NCI-H1694 treated with DMSO at 0.1 percent for 48 hours (cell line): ENCODE measurements at regions not wholly inside any gene's neighbourhood (a gene's known extent, or its start where the extent isn't known, plus 50 kb on each side); places are given as distances from the start of the nearest gene placed in this dataset.
"Not testable (repeated sequence)": the region's sequence is repeated elsewhere in the genome, so short reads cannot be mapped to it uniquely, and the experiment has no call there.

Source experiments
- DNase-seq: peaks from one replicate; lab custom pipeline; 2025; lab: John Stamatoyannopoulos, UW

DNA sequence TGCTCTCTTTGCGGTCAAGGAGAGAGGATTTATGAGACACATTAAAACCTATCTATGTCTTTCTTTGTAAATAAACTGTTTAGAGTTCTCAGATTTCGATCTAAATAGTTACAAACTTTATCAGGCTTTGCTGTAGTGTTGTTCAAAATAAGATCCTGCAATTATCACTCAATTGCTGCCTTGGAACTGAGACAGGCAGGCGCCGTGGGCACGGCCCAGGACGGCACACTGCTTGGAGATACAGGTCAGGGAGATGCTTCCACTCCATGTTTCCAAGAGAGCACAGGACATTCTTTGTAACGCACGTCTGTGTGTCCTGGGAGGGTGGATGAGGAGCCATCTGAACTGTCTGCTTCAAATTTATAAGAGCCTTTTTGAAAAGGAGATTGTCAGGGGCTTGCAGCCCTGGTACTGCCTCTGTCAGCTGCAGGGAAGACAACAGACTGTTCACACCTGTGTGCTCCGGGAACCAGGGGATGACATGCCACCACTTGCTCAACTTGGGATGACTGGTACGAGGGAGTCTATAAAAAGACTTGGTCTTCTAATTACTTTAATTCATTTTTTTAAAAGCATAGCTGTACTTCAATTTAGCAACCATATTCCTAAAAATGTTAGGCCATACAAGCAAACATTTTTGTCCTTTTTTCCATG, 472.9 kb upstream of the RUNX1 start:
- DNase-seq, result no peak

DNA sequence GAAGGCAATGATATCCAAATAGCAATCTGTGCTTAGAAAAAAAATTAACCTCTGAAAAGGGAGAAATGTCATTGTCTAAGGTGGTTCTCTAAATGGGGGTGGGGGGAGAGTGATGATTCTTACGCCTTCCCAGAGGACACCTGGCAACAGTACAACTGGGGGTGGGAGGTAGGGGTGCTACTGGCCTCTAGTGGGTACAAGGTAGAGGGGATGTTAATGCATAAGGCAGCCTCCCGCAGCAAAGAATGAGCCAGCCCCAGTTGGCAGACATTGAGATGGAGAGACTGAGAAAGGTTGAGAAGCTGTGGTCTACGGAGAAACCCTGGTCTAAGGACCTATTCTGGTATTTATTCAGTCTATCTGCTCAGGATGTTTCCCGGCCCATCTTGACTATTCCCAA, 472.2 kb upstream of the RUNX1 start:
- DNase-seq, result no peak

DNA sequence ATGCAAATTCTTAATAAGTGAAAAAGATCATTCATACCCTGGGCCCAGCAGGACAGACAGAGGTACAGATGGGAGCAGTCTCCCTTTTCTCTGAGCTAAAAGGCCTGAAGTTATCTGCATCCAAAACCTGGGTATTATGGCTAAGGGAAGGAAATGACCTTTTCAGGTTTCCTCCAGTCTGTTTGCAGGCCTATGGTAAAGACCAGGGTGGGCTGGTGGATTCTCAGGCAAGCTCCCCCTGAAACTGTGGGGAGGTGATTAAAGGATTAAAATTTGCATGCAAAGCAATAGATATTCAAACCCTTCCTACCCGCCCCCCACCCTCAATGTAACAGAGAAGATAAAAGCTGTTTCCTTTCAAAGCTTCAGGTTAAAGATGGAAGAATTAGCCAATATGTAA, 471.8 kb upstream of the RUNX1 start:
- DNase-seq, result no peak

DNA sequence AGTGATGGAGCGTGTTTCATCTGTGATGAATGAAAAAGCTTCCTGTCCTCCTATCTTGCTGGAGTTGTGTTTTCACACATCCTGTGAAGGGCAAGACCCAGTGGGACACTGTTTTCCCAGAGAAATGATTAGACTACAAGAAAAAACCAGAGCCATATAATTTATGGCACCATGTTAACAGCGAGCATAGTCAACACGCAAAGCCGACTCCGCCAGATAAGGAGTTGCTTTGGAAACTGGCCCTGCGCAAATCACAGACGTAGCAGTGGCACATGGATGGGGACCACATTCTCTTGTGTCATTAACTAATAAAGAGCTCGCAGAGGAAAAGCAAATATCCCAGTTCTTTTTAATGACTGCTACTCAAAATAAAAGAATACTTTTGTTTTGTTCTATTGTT, 471.2 kb upstream of the RUNX1 start:
- no peak for DNase-seq

DNA sequence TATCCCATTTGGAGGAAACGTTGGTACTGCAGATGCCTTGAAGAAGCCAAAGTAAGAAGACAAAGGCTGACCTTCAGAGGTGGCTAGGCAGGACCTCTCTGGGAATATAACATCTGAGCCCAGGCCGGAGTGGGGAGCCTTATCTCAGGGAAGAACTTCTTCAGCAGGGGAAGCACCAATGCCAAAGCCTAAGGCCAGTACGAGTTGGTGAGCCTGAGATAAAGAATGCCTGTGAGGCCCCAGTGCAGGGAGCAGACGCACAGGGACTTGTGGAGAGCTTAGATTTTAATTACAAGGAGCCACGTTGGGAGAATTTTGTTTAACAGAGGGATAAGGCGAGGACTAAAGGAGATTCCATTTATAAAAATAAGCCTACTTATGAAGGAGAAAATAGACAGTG, 468.8 kb upstream of the RUNX1 start:
- no peak for DNase-seq

DNA sequence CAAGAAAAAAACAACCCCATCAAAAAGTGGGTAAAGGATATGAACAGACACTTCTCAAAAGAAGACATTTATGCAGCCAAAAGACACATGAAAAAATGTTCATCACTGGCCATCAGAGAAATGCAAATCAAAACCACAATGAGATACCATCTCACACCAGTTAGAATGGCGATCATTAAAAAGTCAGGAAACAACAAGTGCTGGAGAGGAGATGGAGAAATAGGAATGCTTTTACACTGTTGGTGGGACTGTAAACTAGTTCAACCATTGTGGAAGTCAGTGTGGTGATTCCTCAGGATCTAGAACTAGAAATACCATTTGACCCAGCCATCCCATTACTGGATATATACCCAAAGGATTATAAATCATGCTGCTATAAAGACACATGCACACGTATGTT, 467.2 kb upstream of the RUNX1 start:
- DNase-seq, result not testable (repeated sequence)

DNA sequence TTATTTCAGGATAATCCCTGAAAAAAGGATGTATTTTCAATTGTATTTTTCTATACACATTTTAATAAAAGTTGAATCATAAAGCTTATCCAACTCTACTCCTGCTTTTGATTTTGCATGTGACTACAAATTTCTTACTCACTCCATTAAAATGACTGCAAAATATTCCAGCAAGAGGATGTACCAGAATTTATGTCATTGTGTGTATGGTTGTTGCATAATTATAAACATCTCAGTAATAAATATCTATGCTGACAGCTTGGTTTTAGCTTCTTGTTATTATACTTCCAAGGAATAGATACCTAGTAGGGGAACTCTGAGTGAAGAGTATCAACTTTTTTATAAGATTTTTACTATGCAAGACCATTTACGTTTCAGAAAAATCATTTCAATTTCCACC, 463.2 kb upstream of the RUNX1 start:
- no peak for DNase-seq

DNA sequence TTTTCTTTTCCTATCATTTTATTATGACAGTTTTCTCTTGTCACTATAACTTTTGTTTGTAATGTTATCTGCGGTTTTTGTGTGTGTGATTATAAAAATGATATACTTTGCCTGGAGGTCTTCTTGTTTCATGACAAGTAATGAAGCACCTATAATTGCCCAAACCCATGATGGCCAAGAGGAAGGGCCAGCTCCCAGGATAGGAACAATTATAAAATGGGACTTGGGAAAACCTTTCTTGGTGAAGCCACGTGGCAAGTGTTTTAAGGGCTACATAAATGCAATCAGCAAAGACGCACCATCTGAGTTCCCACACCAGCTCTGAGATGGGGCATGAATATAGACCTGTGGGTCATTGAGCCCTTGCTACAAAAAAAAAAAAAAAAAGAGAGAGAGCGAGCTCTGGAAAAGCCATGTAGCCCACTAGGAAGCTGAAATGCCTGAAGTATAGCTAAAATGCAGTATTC, 462.6 kb upstream of the RUNX1 start:
- no peak for DNase-seq

DNA sequence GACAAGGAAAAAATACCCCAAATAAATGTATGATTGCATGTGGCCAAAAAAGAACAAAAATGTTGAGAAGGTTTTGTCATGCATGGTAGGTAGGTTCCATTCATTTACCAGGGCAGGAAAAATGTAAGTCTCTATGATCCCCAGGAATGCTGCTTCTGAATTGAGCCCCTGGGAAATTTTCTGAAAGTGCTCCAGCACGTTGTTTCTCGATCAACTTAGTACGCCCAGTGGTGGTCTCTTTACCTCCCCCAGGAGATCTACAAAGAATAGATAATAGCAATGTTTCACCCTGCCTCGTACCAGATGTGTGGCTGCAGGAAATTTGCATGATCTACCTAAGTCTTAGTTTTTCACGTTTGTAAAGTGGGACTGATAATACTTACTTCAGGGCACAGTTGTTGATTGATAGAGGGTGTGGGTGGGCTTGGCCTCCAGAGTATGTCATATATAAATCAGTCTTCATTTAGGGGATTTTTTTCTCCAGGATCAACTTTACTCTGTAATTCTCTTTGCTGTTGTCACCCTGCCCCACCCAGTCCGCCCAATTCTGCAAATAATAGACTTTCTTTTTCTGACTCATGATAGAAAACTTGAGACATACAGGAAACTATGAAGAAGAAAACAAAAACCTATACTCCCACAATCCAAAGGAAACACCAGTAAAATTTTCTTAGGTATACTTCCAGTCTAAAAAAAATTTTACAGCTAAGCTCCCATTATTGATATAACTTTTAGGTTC, 462.0 kb upstream of the RUNX1 start:
- DNase-seq, result no peak

DNA sequence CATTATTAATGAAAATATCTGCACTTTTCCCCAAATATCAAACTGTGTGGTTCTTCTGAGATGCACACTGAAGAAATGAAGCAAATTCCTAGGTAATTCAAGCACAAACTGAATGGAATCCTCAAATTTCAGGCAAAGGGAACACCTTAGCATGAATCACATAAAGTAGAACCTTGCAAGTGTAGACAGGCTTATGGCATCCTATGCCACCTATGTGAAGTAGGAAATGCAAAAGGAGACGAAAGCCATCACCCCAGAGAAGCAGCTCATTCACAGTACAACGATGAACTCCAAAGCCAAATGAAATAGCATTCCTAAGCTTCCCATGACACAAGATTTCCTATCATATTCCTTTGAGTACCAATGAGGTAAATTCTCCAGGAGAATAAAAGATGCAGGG, 461.2 kb upstream of the RUNX1 start:
- no peak for DNase-seq

DNA sequence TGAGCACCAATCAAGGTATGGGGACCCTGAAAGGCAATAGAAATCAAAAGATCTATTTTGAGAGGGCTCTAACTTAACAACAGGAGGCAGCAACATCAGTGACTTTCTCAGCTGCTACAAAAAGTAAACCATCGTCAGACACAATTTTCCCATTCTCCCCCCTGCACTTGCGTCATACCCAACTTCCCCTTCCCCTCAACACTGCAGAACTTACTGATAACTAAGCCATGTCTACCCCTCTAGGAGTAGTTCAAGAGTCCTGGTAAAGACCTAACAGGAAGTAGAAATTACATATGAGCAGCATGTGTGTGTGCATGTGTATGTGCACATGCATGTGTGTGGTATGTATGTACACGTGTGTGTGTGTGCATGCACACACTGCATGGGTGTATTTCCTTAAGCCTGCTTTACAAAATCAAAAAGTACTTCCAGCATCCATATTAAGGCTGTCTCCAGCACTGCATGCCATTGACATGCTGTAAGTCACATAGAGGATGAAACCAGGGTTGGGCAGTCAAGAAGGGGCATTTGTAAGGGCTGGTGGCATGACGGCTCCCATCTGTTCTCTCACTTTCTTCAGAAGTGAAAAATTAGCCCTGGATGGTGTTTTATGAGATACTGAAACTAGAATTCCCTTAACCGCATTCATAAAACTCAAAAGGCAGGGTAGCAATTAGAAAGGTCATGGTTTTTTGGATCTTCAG, 460.1 kb upstream of the RUNX1 start:
- no peak for DNase-seq

DNA sequence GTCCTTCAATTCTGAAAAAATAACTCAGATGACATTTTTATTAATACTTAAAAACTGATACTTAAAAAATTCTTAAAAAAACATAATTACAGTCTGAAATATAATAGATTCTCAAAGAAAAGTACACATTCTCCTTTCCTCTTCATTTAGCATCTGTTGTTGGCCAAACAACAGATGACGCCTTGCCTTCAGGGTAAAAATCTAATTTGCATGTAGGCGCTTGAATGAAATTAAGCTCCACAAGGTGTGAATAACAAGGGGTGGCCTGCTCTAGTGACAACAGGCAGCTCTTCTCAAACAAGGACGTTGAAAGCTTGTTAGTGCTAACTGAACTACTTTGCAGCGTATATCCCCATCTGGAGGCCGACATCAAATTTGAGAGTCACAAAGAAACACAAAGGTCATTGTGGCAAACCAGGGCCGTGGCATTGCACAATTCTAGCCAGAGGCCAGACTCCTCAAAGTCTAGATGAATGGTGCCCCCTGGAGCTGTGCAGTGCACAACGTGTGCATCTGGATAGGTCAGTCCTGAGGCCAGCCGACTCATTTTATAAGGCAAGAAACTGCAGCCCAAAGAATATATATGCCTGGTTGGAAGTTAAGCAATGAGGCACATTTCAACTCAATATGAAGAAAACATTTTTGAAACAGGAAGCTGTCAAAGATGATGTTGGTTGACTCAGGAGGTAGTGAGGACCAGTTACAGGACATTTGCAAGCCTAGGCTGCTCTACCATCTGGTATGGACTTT, 459.2 kb upstream of the RUNX1 start:
- peak; percentile 18 for DNase-seq

DNA sequence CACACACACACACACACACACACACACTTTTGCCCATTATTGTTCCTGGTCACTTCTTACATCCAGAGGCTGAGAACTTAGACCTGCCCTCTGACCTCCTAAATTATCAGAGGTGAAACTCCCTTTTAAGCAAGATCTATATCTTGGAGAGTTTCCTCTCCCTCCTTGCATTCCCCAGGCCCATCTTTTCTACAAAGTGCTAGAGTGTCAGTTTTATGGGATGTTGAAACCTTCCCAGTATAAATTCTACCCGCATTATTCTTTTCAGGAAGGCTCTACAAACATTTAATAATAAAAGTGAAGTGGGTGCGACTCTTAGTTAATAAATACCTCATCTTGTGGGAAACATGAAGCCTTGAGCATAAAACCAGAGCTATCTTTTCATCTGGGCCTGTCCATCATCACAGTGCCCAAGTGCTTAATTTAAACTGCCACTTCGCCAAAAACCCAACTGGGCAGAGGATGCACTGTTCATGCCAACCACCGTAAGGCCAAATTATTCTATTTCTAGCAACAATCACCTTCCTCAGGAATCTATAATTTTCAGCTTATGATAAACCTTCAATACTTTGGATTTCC, 458.2 kb upstream of the RUNX1 start:
- no peak for DNase-seq

DNA sequence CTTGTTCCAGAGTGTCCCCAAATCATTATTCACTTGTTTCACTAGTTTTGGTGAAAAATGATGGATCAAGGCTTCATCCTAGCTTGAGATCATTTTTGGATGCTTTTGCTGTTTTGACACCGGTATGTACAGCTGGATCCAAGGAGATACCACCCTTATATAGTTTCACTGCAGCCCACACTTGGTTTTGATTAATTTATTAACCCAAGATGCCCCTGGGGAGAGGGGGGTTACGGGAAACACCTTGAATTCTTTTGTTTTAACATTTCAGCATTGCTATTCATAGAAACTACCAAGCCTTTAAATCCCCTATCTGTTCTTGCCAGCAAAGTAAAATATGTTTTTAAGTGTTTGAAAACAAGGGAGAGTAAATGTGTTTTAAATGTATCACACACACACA, 457.7 kb upstream of the RUNX1 start:
- DNase-seq, result no peak

DNA sequence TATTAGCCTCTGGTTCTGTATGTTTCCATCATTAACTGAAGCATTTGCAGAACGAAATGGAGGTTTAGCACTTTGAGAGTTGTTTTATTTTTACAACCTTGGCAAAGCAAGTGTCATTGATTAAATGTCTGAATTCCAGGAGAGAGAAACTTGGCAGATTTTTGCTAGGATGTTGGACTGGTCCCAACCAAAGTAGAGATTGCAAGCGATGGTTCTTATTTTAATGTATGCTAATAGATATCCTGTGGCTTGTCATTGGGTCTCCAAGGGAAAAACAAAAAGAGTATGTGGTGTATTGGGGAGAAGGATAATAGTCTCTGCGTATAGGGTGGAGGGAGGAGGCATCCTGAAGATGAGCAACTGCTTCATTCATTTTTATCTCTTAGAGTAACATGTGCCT, 457.2 kb upstream of the RUNX1 start:
- DNase-seq, result no peak

DNA sequence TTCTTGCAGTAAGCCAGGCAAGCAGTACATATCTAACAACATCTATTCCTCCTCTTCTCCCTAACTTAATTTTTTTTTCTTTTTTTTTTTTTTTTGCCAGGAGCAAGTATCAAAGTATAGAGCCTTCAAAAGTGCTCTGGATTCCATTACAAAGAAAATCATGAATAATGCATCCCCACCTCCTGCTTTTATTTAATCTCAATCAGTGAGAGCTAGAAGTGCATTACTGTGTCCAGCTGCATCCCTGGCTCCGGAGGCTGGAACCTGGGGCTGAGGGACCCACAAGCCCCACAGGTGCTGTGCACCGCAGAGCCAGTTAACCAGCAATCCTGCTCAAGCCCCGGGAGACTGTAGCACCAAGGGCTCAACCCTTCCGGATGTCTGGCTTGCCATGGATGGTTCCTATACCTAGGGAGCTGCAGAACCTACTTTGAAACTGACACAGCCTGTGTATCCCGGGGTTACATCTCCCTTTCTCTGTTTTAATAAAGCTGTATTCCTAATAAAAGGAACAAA, 455.9 kb upstream of the RUNX1 start:
- no peak for DNase-seq

DNA sequence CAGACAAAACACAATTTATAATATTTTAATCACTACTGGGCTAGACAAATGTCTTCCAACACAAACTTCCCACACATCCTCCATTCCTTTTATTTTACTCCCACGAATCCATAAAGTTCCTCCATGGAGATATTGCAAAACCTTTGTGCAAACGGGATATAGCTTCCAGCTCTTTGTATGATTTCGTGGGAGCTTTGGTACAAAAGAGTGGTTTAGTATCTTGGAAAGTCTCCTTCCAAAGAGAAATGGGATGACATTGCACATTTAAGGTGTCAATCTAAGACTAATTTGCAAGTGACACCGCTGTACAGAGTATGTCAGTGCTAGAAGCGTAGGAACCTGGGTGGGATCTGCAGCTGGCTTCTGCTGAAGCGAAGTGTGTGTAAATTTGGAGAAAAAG, 455.2 kb upstream of the RUNX1 start:
- DNase-seq, result no peak

DNA sequence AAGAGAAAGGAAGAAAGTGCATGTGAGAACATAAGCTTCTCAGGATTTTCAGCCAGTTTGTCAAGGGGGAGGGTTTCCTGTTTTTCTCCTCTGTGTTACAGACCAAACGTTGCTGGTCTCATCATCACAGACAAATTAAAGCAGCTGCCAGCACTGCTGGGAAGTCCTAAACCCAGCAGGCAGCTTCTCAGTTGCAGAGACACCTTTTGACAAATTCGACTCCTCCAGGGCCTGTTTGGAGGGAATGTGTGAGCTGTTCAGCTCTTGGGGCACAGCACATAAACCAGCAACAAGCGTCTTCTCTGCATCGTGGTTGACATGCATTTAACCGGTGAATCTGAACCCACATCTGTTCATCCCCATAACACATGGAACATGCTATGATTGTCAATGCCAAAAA, 454.6 kb upstream of the RUNX1 start:
- no peak for DNase-seq

DNA sequence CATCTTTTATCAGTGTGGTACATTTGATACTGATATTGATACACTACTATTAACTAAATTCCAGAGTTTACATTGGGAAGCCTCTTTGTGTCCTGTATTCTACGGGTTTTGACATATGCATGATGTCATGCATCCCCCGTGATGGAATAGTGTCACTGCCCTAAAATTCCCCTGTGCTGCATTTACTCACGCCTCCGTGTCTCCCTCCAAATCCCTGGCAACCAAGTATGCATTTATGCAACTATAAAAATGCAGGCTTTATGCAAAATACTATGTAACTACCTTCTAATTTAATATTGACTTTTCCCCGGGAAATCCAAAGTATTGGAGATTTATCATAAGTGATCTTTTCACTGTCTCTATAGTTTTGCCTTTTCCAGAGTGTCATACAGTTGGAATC, 453.7 kb upstream of the RUNX1 start:
- no peak for DNase-seq

DNA sequence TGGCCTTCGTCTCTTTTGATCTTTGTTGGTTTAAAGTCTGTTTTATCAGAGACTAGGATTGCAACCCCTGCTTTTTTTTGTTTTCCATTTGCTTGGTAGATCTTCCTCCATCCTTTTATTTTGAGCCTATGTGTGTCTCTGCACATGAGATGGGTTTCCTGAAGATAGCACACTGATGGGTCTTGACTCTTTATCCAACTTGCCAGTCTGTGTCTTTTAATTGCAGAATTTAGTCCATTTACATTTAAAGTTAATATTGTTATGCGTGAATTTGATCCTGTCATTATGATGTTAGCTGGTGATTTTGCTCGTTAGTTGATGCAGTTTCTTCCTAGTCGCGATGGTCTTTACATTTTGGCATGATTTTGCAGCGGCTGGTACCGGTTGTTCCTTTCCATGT, 448.4 kb upstream of the RUNX1 start:
- DNase-seq, result not testable (repeated sequence)

DNA sequence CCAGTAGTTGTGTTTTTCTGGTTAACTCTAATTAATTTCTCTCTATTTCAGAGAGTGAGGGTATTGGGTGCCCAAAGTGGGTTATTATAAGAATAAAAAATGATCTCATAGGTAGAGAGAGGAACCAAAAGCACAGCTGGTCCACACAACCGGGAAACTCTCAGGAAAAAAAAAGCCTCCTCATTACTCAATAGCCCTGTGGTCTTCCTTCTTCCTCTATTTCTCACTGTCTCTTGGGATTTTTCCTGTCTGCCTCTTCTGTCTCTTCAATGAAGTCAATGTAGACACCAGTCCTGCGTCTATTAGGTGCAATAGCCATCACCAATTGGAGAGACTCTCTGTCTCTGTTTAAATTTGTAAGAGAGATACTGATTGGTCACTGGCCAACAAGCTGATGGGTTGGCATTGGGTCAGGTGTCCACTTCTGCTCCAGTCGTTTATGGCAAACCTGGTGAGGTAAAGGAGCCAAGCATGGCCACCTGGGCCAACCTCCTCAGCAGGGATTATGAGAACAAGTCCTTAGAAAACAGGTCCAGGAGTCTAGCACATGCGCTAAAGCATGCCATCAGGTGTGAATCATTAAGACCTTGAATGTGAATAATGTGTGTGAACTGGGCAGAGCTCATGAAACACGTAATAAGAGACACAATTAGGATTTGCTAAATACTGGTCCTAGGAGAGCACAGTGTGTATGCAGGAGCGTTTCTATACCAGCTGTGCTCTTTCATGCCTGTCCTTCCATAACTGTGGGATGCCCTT, 443.0 kb upstream of the RUNX1 start:
- no peak for DNase-seq
